IMR-90 (cell line): ENCODE measurements at regions not wholly inside any gene's neighbourhood (a gene's known extent, or its start where the extent isn't known, plus 50 kb on each side); places are given as distances from the start of the nearest gene placed in this dataset.

Experiments
- ATAC-seq: fragments of 200-7000 bp; cut with Tn5 transposase; 2 replicates; pipeline ENCODE4 v1.9.1; 2020; ENCODE audit warnings: low read depth, mild to moderate bottlenecking, moderate library complexity
- BruUV-seq: library from RNA; stranded (reverse); fragments of 400-500 nt; replicated peaks from 2 replicates; lab custom pipeline; 2021; lab: Mats Ljungman, UMichigan
- CTCF ChIA-PET: fragments of 300-600 bp; formaldehyde crosslinking; extraction: SDS; loops from one replicate; lab custom pipeline; 2021; ENCODE audit warnings: antibody characterized with exemption; lab: Yijun Ruan, JAX
- POLR2A ChIA-PET: fragments of 300-600 bp; sonication (Branson Sonifier 250); formaldehyde crosslinking; loops from one replicate; lab custom pipeline; 2022; ENCODE audit warnings: antibody characterized with exemption; ENCODE audit not compliant: unreplicated experiment; lab: Charles Lee
- DNase-seq: peaks from one replicate; pipeline ENCODE4 v3.0.0; 2013
- H2AFZ ChIP-seq: replicated peaks from 2 replicates; pipeline ENCODE3; 2013; ENCODE audit warnings: low read length, mild to moderate bottlenecking; ENCODE audit not compliant: poor library complexity
- H2AK5ac ChIP-seq: 2 replicates; pipeline ENCODE4 v1.6.1; 2013; ENCODE audit warnings: low read depth, low read length, inconsistent platforms
- H2AK9ac ChIP-seq: replicated peaks from 2 replicates; pipeline ENCODE3; 2013; ENCODE audit warnings: mild to moderate bottlenecking, low read depth, low read length, moderate library complexity; ENCODE audit not compliant: poor library complexity
- H2BK120ac ChIP-seq: 2 replicates; pipeline ENCODE4 v1.6.1; 2013; ENCODE audit warnings: low read depth, low read length, inconsistent platforms
- H2BK15ac ChIP-seq: 3 replicates; pipeline ENCODE4 v1.6.1; 2013; ENCODE audit warnings: low read depth, low read length, inconsistent platforms
- H2BK20ac ChIP-seq: 2 replicates; pipeline ENCODE4 v1.6.1; 2013; ENCODE audit warnings: low read depth, mild to moderate bottlenecking, inconsistent platforms, low read length, moderate library complexity
- H2BK5ac ChIP-seq: 2 replicates; pipeline ENCODE4 v1.6.1; 2013; ENCODE audit warnings: mild to moderate bottlenecking, low read depth, low read length, inconsistent platforms; ENCODE audit not compliant: poor library complexity, severe bottlenecking
- H3K14ac ChIP-seq: replicated peaks from 2 replicates; pipeline ENCODE4 v1.6.1; 2013; ENCODE audit warnings: low read depth, low read length, inconsistent platforms
- H3K18ac ChIP-seq: 2 replicates; pipeline ENCODE4 v1.6.1; 2013; ENCODE audit warnings: low read depth, low read length, control low read depth
- H3K23ac ChIP-seq: 2 replicates; pipeline ENCODE4 v1.6.1; 2013; ENCODE audit warnings: low read depth, low read length, inconsistent platforms
- H3K27ac ChIP-seq: 2 replicates; pipeline ENCODE4 v1.5.1; 2013; ENCODE audit warnings: mild to moderate bottlenecking, control low read depth, low read length; ENCODE audit not compliant: insufficient read depth
- H3K27me3 ChIP-seq: 2 replicates; pipeline ENCODE4 v1.6.1; 2013; ENCODE audit warnings: low read length; ENCODE audit not compliant: control insufficient read depth, insufficient read depth
- H3K36me3 ChIP-seq: 2 replicates; pipeline ENCODE4 v1.6.1; 2013; ENCODE audit warnings: low read length, mixed read lengths; ENCODE audit not compliant: control insufficient read depth, insufficient read depth
- H3K4ac ChIP-seq: 2 replicates; pipeline ENCODE4 v1.6.1; 2013; ENCODE audit warnings: low read depth, low read length, inconsistent platforms
- H3K4me1 ChIP-seq: 2 replicates; pipeline ENCODE4 v1.6.1; 2013; ENCODE audit warnings: low read length, mixed read lengths; ENCODE audit not compliant: control insufficient read depth, insufficient read depth
- H3K4me2 ChIP-seq: 2 replicates; pipeline ENCODE4 v1.6.1; 2013; ENCODE audit warnings: low read depth, mild to moderate bottlenecking, control low read depth, low read length, moderate library complexity
- H3K4me3 ChIP-seq: 2 replicates; pipeline ENCODE4 v1.5.1; 2013; ENCODE audit warnings: low read depth, mild to moderate bottlenecking, control low read depth, low read length, moderate library complexity; ENCODE audit not compliant: insufficient read depth
- H3K56ac ChIP-seq: 2 replicates; pipeline ENCODE4 v1.6.1; 2013; ENCODE audit warnings: low read length, inconsistent platforms; ENCODE audit not compliant: insufficient read depth; ENCODE audit errors: extremely low read depth
- H3K79me1 ChIP-seq, 2 experiments: 2 replicates each; pipeline ENCODE4 v1.6.1; 2013; ENCODE audit warnings: low read length in 2 of 2, inconsistent platforms in 1 of 2, low read depth in 1 of 2
- H3K9ac ChIP-seq: 2 replicates; pipeline ENCODE4 v1.6.1; 2013; ENCODE audit warnings: low read depth, low read length, control low read depth
- H3K9me1 ChIP-seq: 2 replicates; pipeline ENCODE4 v1.6.1; 2013; ENCODE audit warnings: low read length, inconsistent platforms; ENCODE audit not compliant: insufficient read depth
- H3K9me3 ChIP-seq: 2 replicates; pipeline ENCODE4 v1.6.1; 2013; ENCODE audit warnings: low read length; ENCODE audit not compliant: control insufficient read depth, insufficient read depth
- H4K20me1 ChIP-seq: 2 replicates; pipeline ENCODE4 v1.6.1; 2013; ENCODE audit warnings: low read length, inconsistent platforms; ENCODE audit not compliant: insufficient read depth
- H4K5ac ChIP-seq: 2 replicates; pipeline ENCODE4 v1.6.1; 2013; ENCODE audit warnings: mild to moderate bottlenecking, low read depth, low read length, control low read depth
- H4K8ac ChIP-seq, 2 experiments: 2 replicates each; pipeline ENCODE4 v1.6.1; 2013; ENCODE audit warnings: low read depth in 2 of 2, low read length in 2 of 2, control low read depth in 1 of 2, inconsistent platforms in 1 of 2
- H4K91ac ChIP-seq: 2 replicates; pipeline ENCODE4 v1.6.1; 2013; ENCODE audit warnings: low read depth, low read length, inconsistent platforms; ENCODE audit not compliant: insufficient read depth
- BHLHE40 ChIP-seq: fragments of 150-350 bp; IDR thresholded peaks from 2 replicates; pipeline ENCODE4 v1.6.1; 2016; ENCODE audit warnings: mild to moderate bottlenecking, low read depth, low read length
- CEBPB ChIP-seq: IDR thresholded peaks from 2 replicates; pipeline ENCODE4 v1.6.1; 2012; ENCODE audit warnings: low read depth, low read length, improper control_type of control experiment
- CHD1 ChIP-seq: IDR thresholded peaks from 2 replicates; pipeline ENCODE4 v1.6.1; 2012; ENCODE audit warnings: low read depth, low read length, improper control_type of control experiment
- CTCF ChIP-seq: conservative IDR thresholded peaks from 2 replicates; pipeline ENCODE4 v1.5.1; 2012; ENCODE audit warnings: mild to moderate bottlenecking, low read depth, low read length, improper control_type of control experiment
- ELK1 ChIP-seq: fragments of 150-350 bp; IDR thresholded peaks from 2 replicates; pipeline ENCODE4 v1.6.1; 2016; ENCODE audit warnings: low read depth, mild to moderate bottlenecking, low read length, moderate library complexity, borderline replicate concordance
- FOS ChIP-seq: fragments of 150-350 bp; IDR thresholded peaks from 2 replicates; pipeline ENCODE4 v1.6.1; 2016; ENCODE audit warnings: low read depth, low read length
- MAFK ChIP-seq: IDR thresholded peaks from 2 replicates; pipeline ENCODE4 v1.6.1; 2012; ENCODE audit warnings: low read depth, low read length, improper control_type of control experiment
- MAZ ChIP-seq: IDR thresholded peaks from 2 replicates; pipeline ENCODE4 v1.6.1; 2012; ENCODE audit warnings: low read depth, mild to moderate bottlenecking, low read length, improper control_type of control experiment, moderate library complexity, borderline replicate concordance
- MXI1 ChIP-seq: IDR thresholded peaks from 2 replicates; pipeline ENCODE4 v1.6.1; 2012; ENCODE audit warnings: low read depth, mild to moderate bottlenecking, low read length, moderate library complexity, borderline replicate concordance
- NFE2L2 ChIP-seq: fragments of 150-350 bp; IDR thresholded peaks from 2 replicates; pipeline ENCODE4 v1.6.1; 2016; ENCODE audit warnings: low read depth, mild to moderate bottlenecking, low read length
- POLR2A ChIP-seq: IDR thresholded peaks from 2 replicates; pipeline ENCODE4 v1.6.1; 2012; ENCODE audit warnings: mild to moderate bottlenecking, low read depth, low read length
- RAD21 ChIP-seq: IDR thresholded peaks from 2 replicates; pipeline ENCODE4 v1.6.1; 2012; ENCODE audit warnings: low read length, improper control_type of control experiment
- RCOR1 ChIP-seq: IDR thresholded peaks from 2 replicates; pipeline ENCODE4 v1.6.1; 2012; ENCODE audit warnings: mild to moderate bottlenecking, low read length, improper control_type of control experiment; ENCODE audit not compliant: insufficient replicate concordance
- RFX5 ChIP-seq: IDR thresholded peaks from 2 replicates; pipeline ENCODE4 v1.8.0; 2012; ENCODE audit warnings: low read depth, mild to moderate bottlenecking, low read length, moderate library complexity
- SMC3 ChIP-seq: fragments of 150-350 bp; IDR thresholded peaks from 2 replicates; pipeline ENCODE4 v1.6.1; 2016; ENCODE audit warnings: low read depth, mild to moderate bottlenecking, antibody characterized with exemption, low read length, moderate library complexity
- WGBS, 2 experiments: methylation state at CpG; one replicate each; pipeline versions ENCODE4 v1.1.5 to v1.1.7; 2013; ENCODE audit warnings: missing lambda C conversion rate in 2 of 2; ENCODE audit not compliant: insufficient read length in 1 of 2; ENCODE audit errors: extremely low coverage in 2 of 2; 5-methylcytosine and 5-hydroxymethylcytosine counted together
- dilution Hi-C: fragments of 300-500 bp; cut with HindIII; formaldehyde crosslinking; loops from one replicate; pipeline ENCODE4 v1.14.3; 2018; ENCODE audit warnings: low sequenced_read_pairs; ENCODE audit not compliant: unreplicated experiment
- in situ Hi-C: fragments of 300-500 bp; cut with MboI; formaldehyde crosslinking; loops from 3 replicates; pipeline ENCODE4 v1.14.3; 2019; ENCODE audit warnings: low sequenced_read_pairs, inconsistent platforms, mixed read lengths
- intact Hi-C: fragments of 100-400 bp; cut with micrococcal nuclease; formaldehyde crosslinking; loops from 2 replicates; pipeline ENCODE4 v1.10.0; 2022
- TF ChIP-seq, protein P1 (sequence below): fragments of 150-350 bp; IDR thresholded peaks from 2 replicates; pipeline ENCODE4 v1.6.1; 2017; ENCODE audit warnings: mild to moderate bottlenecking, antibody characterized with exemption, low read length, low read depth

- in situ Hi-C loops (no loop called here), intact Hi-C loops (no loop called here), dilution Hi-C loops (no loop called here)
- H4K8ac ChIP-seq, result no peak overlapping the region
- no peak overlapping the region for H3K56ac ChIP-seq
- no peak overlapping the region for H4K5ac ChIP-seq
- H3K9me1 ChIP-seq, result no peaks in the 10 kb centered on the region; the same call in 1 of the 2 replicates
- peaks cover 2% of the 10 kb centered on the region; the same call in 1 of the 2 replicates for H3K9me3 ChIP-seq
- CTCF ChIA-PET, result no interaction called here
- H3K4me2 ChIP-seq, result no peak overlapping the region
- no peaks in the 10 kb centered on the region for H3K79me1 ChIP-seq
- no peaks in the 10 kb centered on the region for H4K20me1 ChIP-seq
- H3K4ac ChIP-seq, result no peak overlapping the region
- H2AK5ac ChIP-seq, result no peak overlapping the region
- H2BK5ac ChIP-seq, result no peak overlapping the region
- H3K4me3 ChIP-seq, result no peak overlapping the region
- H2BK15ac ChIP-seq, result no peak overlapping the region
- H3K14ac ChIP-seq, result no peak overlapping the region
- no peak overlapping the region for H3K27ac ChIP-seq
- WGBS, 2 experiments, result no CpG with 5 or more reads among the region's 4 CpGs
- no peak overlapping the region for H2BK20ac ChIP-seq
- no peak overlapping the region for H3K23ac ChIP-seq
- no peak overlapping the region for H3K9ac ChIP-seq
- no peak overlapping the region for H2AFZ ChIP-seq
- H3K36me3 ChIP-seq, result no peaks in the 10 kb centered on the region
- no peak overlapping the region for H2BK120ac ChIP-seq
- no TSS peak for BruUV-seq
- DNase-seq, result no peak
- no peak overlapping the region for H4K91ac ChIP-seq
- ATAC-seq, result no peak
- no peak overlapping the region for H3K18ac ChIP-seq
- no peaks in the 10 kb centered on the region for H3K4me1 ChIP-seq
- no peak for TF ChIP-seq ELK1
- no peak for TF ChIP-seq SMC3
- TF ChIP-seq, protein P1, sequence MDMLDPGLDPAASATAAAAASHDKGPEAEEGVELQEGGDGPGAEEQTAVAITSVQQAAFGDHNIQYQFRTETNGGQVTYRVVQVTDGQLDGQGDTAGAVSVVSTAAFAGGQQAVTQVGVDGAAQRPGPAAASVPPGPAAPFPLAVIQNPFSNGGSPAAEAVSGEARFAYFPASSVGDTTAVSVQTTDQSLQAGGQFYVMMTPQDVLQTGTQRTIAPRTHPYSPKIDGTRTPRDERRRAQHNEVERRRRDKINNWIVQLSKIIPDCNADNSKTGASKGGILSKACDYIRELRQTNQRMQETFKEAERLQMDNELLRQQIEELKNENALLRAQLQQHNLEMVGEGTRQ, result no peak
- TF ChIP-seq MAZ, result no peak
- no peak for TF ChIP-seq CEBPB
- TF ChIP-seq RAD21, result no peak
- TF ChIP-seq RCOR1, result no peak
- TF ChIP-seq MXI1, result no peak
- TF ChIP-seq MAFK, result no peak
- TF ChIP-seq CTCF, result no peak
- no peak for TF ChIP-seq CHD1
- no peak for TF ChIP-seq FOS
- no peak for TF ChIP-seq RFX5
- TF ChIP-seq NFE2L2, result no peak
- TF ChIP-seq BHLHE40, result no peak
- TF ChIP-seq POLR2A, result no peak
- POLR2A ChIA-PET, result no interaction called here
- no peaks in the 10 kb centered on the region for H3K27me3 ChIP-seq
- H2AK9ac ChIP-seq, result no peak overlapping the region
Observed at GRCh38 chr7:106457678-106458077, 172.9 kb upstream of the NAMPT start.
